ENCODE measurements at regions not wholly inside any gene's neighbourhood (a gene's known extent, or its start where the extent isn't known, plus 50 kb on each side); places are given as distances from the start of the nearest gene placed in this dataset.

- Histone ChIP-seq H3K4me1 (ENCODE audit: control insufficient read depth, extremely low read depth, insufficient read depth, low read length) (no peaks in the 10 kb centered on the region), H3K9ac (replicated peaks; ENCODE audit: extremely low read depth, insufficient read depth, low read length) (no peak overlapping the region), H3K27me3 (ENCODE audit: control insufficient read depth in 2 of 2, insufficient read depth in 2 of 2, low read length in 2 of 2) (no peaks in the 10 kb centered on the region), H3K9me3 (replicated peaks; ENCODE audit: control insufficient read depth, insufficient read depth, low read length) (no peaks in the 10 kb centered on the region), H3K4me2 (ENCODE audit: insufficient read depth, low read length) (no peak overlapping the region), H3K4me3 (replicated peaks in 1 of 3; ENCODE audit: insufficient read depth in 1 of 3, low read depth in 1 of 3, low read length in 3 of 3) (no peak overlapping the region), H3K27ac (ENCODE audit: insufficient read depth, low read depth, low read length) (no peak overlapping the region), H2AFZ (ENCODE audit: low read depth, low read length) (no peak overlapping the region), H3K9me1 (replicated peaks; ENCODE audit: control insufficient read depth, extremely low read depth, insufficient read depth, low read length) (no peaks in the 10 kb centered on the region), H3K79me2 (ENCODE audit: control insufficient read depth, insufficient read depth, low read length) (no peaks in the 10 kb centered on the region), H4K20me1 (replicated peaks; ENCODE audit: control insufficient read depth, extremely low read depth, insufficient read depth, low read length) (no peaks in the 10 kb centered on the region), H3K36me3 (ENCODE audit: control insufficient read depth in 2 of 2, extremely low read depth in 1 of 2, insufficient read depth in 2 of 2, low read length in 2 of 2) (no peaks in the 10 kb centered on the region)
- dilution Hi-C loops (cut with MboI; ENCODE audit: extremely low pct_ligation_motif_present, low sequenced_read_pairs): no loop called here
- DNase-seq (ENCODE audit: low read depth, low spot score) (no peak), FAIRE-seq (no peak)
- ChIA-PET POLR2A (no interaction called here), CTCF (no interaction called here)
- TF ChIP-seq GATA2 (IDR thresholded peaks at IDR 0.05; ENCODE audit: insufficient read depth, insufficient read length, low read depth, low read length) (no peak), EZH2 (IDR thresholded peaks at IDR 0.05; ENCODE audit: borderline replicate concordance, low read depth, low read length, severe bottlenecking) (no peak), JUN (IDR thresholded peaks at IDR 0.05; ENCODE audit: borderline replicate concordance, insufficient read depth, insufficient read length, low read depth) (no peak), POLR2AphosphoS5 (IDR thresholded peaks at IDR 0.05; ENCODE audit: insufficient read depth, low read depth, low read length) (no peak), CTCF (IDR thresholded peaks at IDR 0.05; ENCODE audit: extremely low read depth in 1 of 2, insufficient read depth in 1 of 2, low read depth in 1 of 2, low read length in 2 of 2) (no peak), POLR2A (IDR thresholded peaks at IDR 0.05; ENCODE audit: low read depth, low read length) (no peak), MAX (IDR thresholded peaks at IDR 0.05; ENCODE audit: insufficient read depth, insufficient read length) (no peak), FOS (IDR thresholded peaks at IDR 0.05; ENCODE audit: borderline replicate concordance, insufficient read depth, low read length) (no peak), MYC (IDR thresholded peaks at IDR 0.05; ENCODE audit: low read depth, low read length) (no peak)
- intact Hi-C loops (cut with micrococcal nuclease): no loop called here
- BruUV-seq (replicated peaks): no TSS peak
Observed at GRCh38 chr4:127000846-127001245, 631.9 kb upstream of the INTU start.
